ENCODE measurements at regions not wholly inside any gene's neighbourhood (a gene's known extent, or its start where the extent isn't known, plus 50 kb on each side); places are given as distances from the start of the nearest gene placed in this dataset.

GRCh38 chr2:143852759-143853158, 667.2 kb downstream of the ZEB2 start:
- ChIA-PET CTCF (no interaction called here), POLR2A (no interaction called here)
- H3K27me3 ChIP-seq (ENCODE audit: control insufficient read depth, insufficient read depth, low read length) = no peaks in the 10 kb centered on the region

DNA sequence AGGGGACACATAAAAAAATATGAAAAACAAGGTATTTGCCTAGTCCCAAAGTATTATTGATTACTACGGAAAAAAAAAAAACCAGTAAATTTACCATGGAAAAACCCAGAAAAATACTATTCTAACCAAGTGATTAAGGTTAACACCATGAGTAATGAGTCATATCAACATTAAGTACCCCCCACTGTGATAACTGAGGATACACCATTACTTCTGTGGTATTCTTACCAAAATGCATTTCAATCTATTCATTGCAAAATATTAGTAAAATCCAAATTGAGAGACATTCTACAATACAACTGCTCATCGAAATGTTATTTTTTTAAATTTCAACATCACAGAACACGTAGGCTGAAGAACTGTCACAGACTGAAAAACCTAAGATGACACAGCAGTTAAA, 669.8 kb downstream of the ZEB2 start:
- TF ChIP-seq, protein P1, sequence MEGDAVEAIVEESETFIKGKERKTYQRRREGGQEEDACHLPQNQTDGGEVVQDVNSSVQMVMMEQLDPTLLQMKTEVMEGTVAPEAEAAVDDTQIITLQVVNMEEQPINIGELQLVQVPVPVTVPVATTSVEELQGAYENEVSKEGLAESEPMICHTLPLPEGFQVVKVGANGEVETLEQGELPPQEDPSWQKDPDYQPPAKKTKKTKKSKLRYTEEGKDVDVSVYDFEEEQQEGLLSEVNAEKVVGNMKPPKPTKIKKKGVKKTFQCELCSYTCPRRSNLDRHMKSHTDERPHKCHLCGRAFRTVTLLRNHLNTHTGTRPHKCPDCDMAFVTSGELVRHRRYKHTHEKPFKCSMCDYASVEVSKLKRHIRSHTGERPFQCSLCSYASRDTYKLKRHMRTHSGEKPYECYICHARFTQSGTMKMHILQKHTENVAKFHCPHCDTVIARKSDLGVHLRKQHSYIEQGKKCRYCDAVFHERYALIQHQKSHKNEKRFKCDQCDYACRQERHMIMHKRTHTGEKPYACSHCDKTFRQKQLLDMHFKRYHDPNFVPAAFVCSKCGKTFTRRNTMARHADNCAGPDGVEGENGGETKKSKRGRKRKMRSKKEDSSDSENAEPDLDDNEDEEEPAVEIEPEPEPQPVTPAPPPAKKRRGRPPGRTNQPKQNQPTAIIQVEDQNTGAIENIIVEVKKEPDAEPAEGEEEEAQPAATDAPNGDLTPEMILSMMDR (IDR thresholded peaks at IDR 0.05; ENCODE audit: insufficient read depth, low read depth, low read length) = no peak
- no peak for DNase-seq (ENCODE audit: low read depth)

More at GRCh38 chr2:143852759-143853158, 667.2 kb downstream of the ZEB2 start:
- TF ChIP-seq, protein P1 (IDR thresholded peaks at IDR 0.05; ENCODE audit: insufficient read depth, low read depth, low read length) = no peak
- H3K4me3 ChIP-seq (ENCODE audit: low read depth, low read length) = no peak overlapping the region
- no peaks in the 10 kb centered on the region for H3K36me3 ChIP-seq (ENCODE audit: control insufficient read depth, insufficient read depth, low read length)
- no peak for DNase-seq (ENCODE audit: low read depth)

DNA sequence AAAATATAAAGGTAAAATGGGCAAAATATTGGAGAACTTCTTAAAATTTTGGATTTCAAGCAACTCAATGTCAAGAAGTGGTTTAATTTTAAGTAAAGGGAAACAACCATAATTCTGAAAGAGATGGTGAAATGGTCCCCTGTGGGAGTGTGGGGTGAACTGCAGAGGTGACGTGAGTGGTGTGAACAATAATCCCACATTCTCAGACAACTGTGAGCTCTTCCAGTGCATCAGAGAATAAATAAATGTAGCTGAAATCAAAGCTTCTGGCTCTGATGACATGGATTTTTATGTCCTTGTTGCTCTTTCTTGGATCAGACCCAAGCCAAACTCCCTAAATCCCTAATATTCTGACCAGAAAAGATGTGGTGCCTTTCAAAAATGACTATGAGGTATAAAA, 672.7 kb downstream of the ZEB2 start:
- POLR2A ChIA-PET = interaction anchor here (0.6 kb wide), 1 partner anchor 65 kb away, joined by 3 read pairs; no protein-coding TSS in a partner anchor
- Histone ChIP-seq H3K36me3 (ENCODE audit: control insufficient read depth, insufficient read depth, low read length) (no peaks in the 10 kb centered on the region), H3K4me3 (ENCODE audit: low read depth, low read length) (no peak overlapping the region), H3K27me3 (ENCODE audit: control insufficient read depth, insufficient read depth, low read length) (no peaks in the 10 kb centered on the region)
- CTCF ChIA-PET = interaction anchor here (1.0 kb wide), 1 partner anchor 23 kb away, joined by 3 read pairs; no protein-coding TSS in a partner anchor
- no peak for DNase-seq (ENCODE audit: low read depth)
- TF ChIP-seq, protein P1 (IDR thresholded peaks at IDR 0.05; ENCODE audit: insufficient read depth, low read depth, low read length) = no peak

More for the DNA sequence above, 669.8 kb downstream of the ZEB2 start:
- ChIA-PET CTCF (no interaction called here), POLR2A (no interaction called here)
- Histone ChIP-seq H3K36me3 (ENCODE audit: control insufficient read depth, insufficient read depth, low read length) (no peaks in the 10 kb centered on the region), H3K4me3 (ENCODE audit: low read depth, low read length) (no peak overlapping the region), H3K27me3 (ENCODE audit: control insufficient read depth, insufficient read depth, low read length) (no peaks in the 10 kb centered on the region)

GRCh38 chr2:143844986-143845385, 674.9 kb downstream of the ZEB2 start:
- DNase-seq (ENCODE audit: low read depth) = no peak
- ChIA-PET POLR2A (no interaction called here), CTCF (interaction anchor here (1.0 kb wide), 1 partner anchor 12 kb away, joined by 3 read pairs; no protein-coding TSS in a partner anchor)
- Histone ChIP-seq H3K36me3 (ENCODE audit: control insufficient read depth, insufficient read depth, low read length) (no peaks in the 10 kb centered on the region), H3K4me3 (ENCODE audit: low read depth, low read length) (no peak overlapping the region), H3K27me3 (ENCODE audit: control insufficient read depth, insufficient read depth, low read length) (no peaks in the 10 kb centered on the region)
- TF ChIP-seq, protein P1 (IDR thresholded peaks at IDR 0.05; ENCODE audit: insufficient read depth, low read depth, low read length) = no peak

DNA sequence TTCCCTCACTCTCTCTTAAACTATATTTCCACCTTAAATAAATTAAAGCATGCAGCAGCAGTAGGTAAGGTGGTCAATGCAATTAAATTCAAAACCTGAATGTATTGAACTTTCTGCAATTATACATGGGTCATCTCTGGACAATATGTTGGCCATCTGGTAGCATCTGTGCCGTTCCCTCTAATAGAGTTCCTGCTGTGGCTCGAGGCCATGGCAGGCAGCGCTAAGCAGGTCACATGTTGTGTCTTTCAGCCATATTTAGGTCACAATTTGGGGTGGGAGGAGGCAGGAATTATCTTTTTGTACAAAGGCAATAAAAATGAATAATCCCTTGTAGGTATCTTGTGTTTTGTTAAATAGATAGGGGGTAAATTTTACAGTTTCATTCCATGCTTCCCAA, 676.2 kb downstream of the ZEB2 start:
- DNase-seq (ENCODE audit: low read depth) = no peak
- Histone ChIP-seq H3K4me3 (ENCODE audit: low read depth, low read length) (no peak overlapping the region), H3K36me3 (ENCODE audit: control insufficient read depth, insufficient read depth, low read length) (no peaks in the 10 kb centered on the region), H3K27me3 (ENCODE audit: control insufficient read depth, insufficient read depth, low read length) (no peaks in the 10 kb centered on the region)
- POLR2A ChIA-PET = no interaction called here
- TF ChIP-seq, protein P1 (IDR thresholded peaks at IDR 0.05; ENCODE audit: insufficient read depth, low read depth, low read length) = no peak
- CTCF ChIA-PET = interaction anchor here (1.2 kb wide), 1 partner anchor 11 kb away, joined by 4 read pairs; no protein-coding TSS in a partner anchor
